HEK293 (cell line): ENCODE measurements at regions not wholly inside any gene's neighbourhood (a gene's known extent, or its start where the extent isn't known, plus 50 kb on each side); places are given as distances from the start of the nearest gene placed in this dataset.

Experiments used
- CTCF ChIA-PET: fragments of 350-600 bp; formaldehyde crosslinking; extraction: SDS; loops from one replicate; lab custom pipeline; 2021; ENCODE audit warnings: antibody characterized with exemption; lab: Yijun Ruan, JAX
- POLR2A ChIA-PET: fragments of 300-600 bp; formaldehyde crosslinking; extraction: SDS; loops from one replicate; lab custom pipeline; 2020; ENCODE audit warnings: antibody characterized with exemption, inconsistent platforms; lab: Yijun Ruan, JAX
- H3K27ac ChIP-seq: fragments of 200-500 bp; sonication (Bioruptor generic); 2 replicates; pipeline ENCODE4 v1.5.1; 2014; ENCODE audit warnings: low read depth, low read length, control low read depth, inconsistent platforms; ENCODE audit errors: extremely low read depth
- H3K36me3 ChIP-seq, 2 experiments: fragments of 200-500 bp in 1 of 2; sonication (Bioruptor generic) in 1 of 2; 1 replicate in 1 of 2; 2 replicates in 1 of 2; pipeline ENCODE4 v1.5.1; 2014 to 2017; ENCODE audit warnings: inconsistent platforms in 2 of 2, low read length in 2 of 2; ENCODE audit not compliant: control insufficient read depth in 2 of 2, insufficient read depth in 1 of 2
- H3K4me1 ChIP-seq: fragments of 200-500 bp; sonication (Bioruptor generic); 2 replicates; pipeline ENCODE4 v1.5.1; 2014; ENCODE audit warnings: mild to moderate bottlenecking, low read length, inconsistent platforms; ENCODE audit not compliant: control insufficient read depth, insufficient read depth
- H3K4me3 ChIP-seq: 2 replicates; pipeline ENCODE4 v1.5.1; 2011; ENCODE audit warnings: low read depth, mild to moderate bottlenecking, control low read depth, low read length, moderate library complexity
- H3K9me3 ChIP-seq: fragments of 200-500 bp; sonication (Bioruptor generic); 2 replicates; pipeline ENCODE4 v1.5.1; 2014; ENCODE audit warnings: low read depth, low read length, inconsistent platforms; ENCODE audit not compliant: control insufficient read depth, insufficient read depth
- EGR2 ChIP-seq: fragments of 450-650 bp; formaldehyde crosslinking; IDR thresholded peaks from 2 replicates; pipeline ENCODE4 v1.5.1; 2016; ENCODE audit warnings: low read depth, missing biosample characterization, missing genetic modification characterization
- HIC1 ChIP-seq: fragments of 450-650 bp; formaldehyde crosslinking; IDR thresholded peaks from 2 replicates; pipeline ENCODE4 v1.5.1; 2016; ENCODE audit warnings: missing biosample characterization, missing genetic modification characterization
- IKZF3 ChIP-seq: fragments of 450-650 bp; IDR thresholded peaks from 2 replicates; pipeline ENCODE4 v1.5.0; 2018; ENCODE audit warnings: missing biosample characterization, mild to moderate bottlenecking, missing genetic modification characterization, moderate library complexity
- KLF8 ChIP-seq: fragments of 450-650 bp; formaldehyde crosslinking; IDR thresholded peaks from 2 replicates; pipeline ENCODE4 v1.5.1; 2016; ENCODE audit warnings: missing biosample characterization, missing genetic modification characterization
- OSR2 ChIP-seq: fragments of 450-650 bp; formaldehyde crosslinking; IDR thresholded peaks from 2 replicates; pipeline ENCODE4 v1.5.1; 2016; ENCODE audit warnings: missing biosample characterization, missing genetic modification characterization
- ZBTB21 ChIP-seq: fragments of 450-650 bp; formaldehyde crosslinking; IDR thresholded peaks from 2 replicates; pipeline ENCODE4 v1.5.1; 2017; ENCODE audit warnings: missing biosample characterization, missing genetic modification characterization
- ZFP41 ChIP-seq: fragments of 450-650 bp; formaldehyde crosslinking; IDR thresholded peaks from 2 replicates; pipeline ENCODE4 v1.5.1; 2016; ENCODE audit warnings: missing biosample characterization, missing genetic modification characterization, borderline replicate concordance
- ZIC2 ChIP-seq: fragments of 450-650 bp; formaldehyde crosslinking; IDR thresholded peaks from 2 replicates; pipeline ENCODE4 v1.5.1; 2016; ENCODE audit warnings: missing biosample characterization, missing genetic modification characterization
- ZNF121 ChIP-seq: fragments of 450-650 bp; formaldehyde crosslinking; IDR thresholded peaks from 2 replicates; pipeline ENCODE4 v1.5.1; 2016; ENCODE audit warnings: missing biosample characterization, missing genetic modification characterization
- ZNF132 ChIP-seq: fragments of 450-650 bp; formaldehyde crosslinking; IDR thresholded peaks from 2 replicates; pipeline ENCODE4 v1.5.1; 2017; ENCODE audit warnings: missing biosample characterization, missing genetic modification characterization, borderline replicate concordance
- ZNF148 ChIP-seq: fragments of 450-650 bp; formaldehyde crosslinking; IDR thresholded peaks from 2 replicates; pipeline ENCODE4 v1.5.0; 2017; ENCODE audit warnings: missing biosample characterization, missing genetic modification characterization, borderline replicate concordance
- ZNF214 ChIP-seq: fragments of 450-650 bp; formaldehyde crosslinking; IDR thresholded peaks from 2 replicates; pipeline ENCODE4 v1.5.1; 2017; ENCODE audit warnings: missing biosample characterization, mild to moderate bottlenecking, missing genetic modification characterization, borderline replicate concordance
- ZNF26 ChIP-seq: fragments of 450-650 bp; formaldehyde crosslinking; IDR thresholded peaks from 2 replicates; pipeline ENCODE4 v1.5.1; 2016; ENCODE audit warnings: missing biosample characterization, missing genetic modification characterization
- ZNF341 ChIP-seq: fragments of 450-650 bp; formaldehyde crosslinking; IDR thresholded peaks from 2 replicates; pipeline ENCODE4; 2016; ENCODE audit warnings: low read depth, missing biosample characterization, missing genetic modification characterization
- ZNF398 ChIP-seq: fragments of 450-650 bp; formaldehyde crosslinking; IDR thresholded peaks from 2 replicates; pipeline ENCODE4 v1.5.1; 2017; ENCODE audit warnings: missing biosample characterization, missing genetic modification characterization
- ZNF48 ChIP-seq: fragments of 450-650 bp; formaldehyde crosslinking; IDR thresholded peaks from 2 replicates; pipeline ENCODE4 v1.5.1; 2016; ENCODE audit warnings: missing biosample characterization, missing genetic modification characterization
- ZNF510 ChIP-seq: fragments of 450-650 bp; formaldehyde crosslinking; IDR thresholded peaks from 2 replicates; pipeline ENCODE4 v1.5.1; 2018; ENCODE audit warnings: mild to moderate bottlenecking, missing genetic modification characterization, missing biosample characterization; ENCODE audit not compliant: insufficient replicate concordance
- ZNF560 ChIP-seq: fragments of 450-650 bp; formaldehyde crosslinking; IDR thresholded peaks from 2 replicates; pipeline ENCODE4 v1.5.1; 2017; ENCODE audit warnings: missing biosample characterization, missing genetic modification characterization, borderline replicate concordance
- ZNF664 ChIP-seq: fragments of 450-650 bp; formaldehyde crosslinking; IDR thresholded peaks from 2 replicates; pipeline ENCODE4 v1.5.1; 2016; ENCODE audit warnings: missing biosample characterization, missing genetic modification characterization
- ZSCAN4 ChIP-seq: fragments of 450-650 bp; formaldehyde crosslinking; IDR thresholded peaks from 2 replicates; pipeline ENCODE4 v1.5.1; 2017; ENCODE audit warnings: missing biosample characterization, missing genetic modification characterization
- ZSCAN5A ChIP-seq: fragments of 450-650 bp; formaldehyde crosslinking; IDR thresholded peaks from 2 replicates; pipeline ENCODE4 v1.5.1; 2016; ENCODE audit warnings: missing biosample characterization, missing genetic modification characterization

GRCh38 chr1:105585791-105586190 is 1470.7 kb upstream of the PRMT6 start:
- no peak for TF ChIP-seq ZNF214
- no peak for TF ChIP-seq ZNF510 (tag by site-specific recombination)
- TF ChIP-seq ZNF148 (tag by site-specific recombination): no peak
- no peak for TF ChIP-seq ZNF26 (tag by site-specific recombination)
- no peak for TF ChIP-seq HIC1 (tag by site-specific recombination)
- no peak for TF ChIP-seq ZNF560 (tag by site-specific recombination)
- no peak for TF ChIP-seq IKZF3 (tag by site-specific recombination)
- TF ChIP-seq ZSCAN5A: no peak
- TF ChIP-seq OSR2 (tag by site-specific recombination): no peak
- no peak for TF ChIP-seq ZNF48
- no peak for TF ChIP-seq ZFP41 (tag by site-specific recombination)
- no peak for TF ChIP-seq ZSCAN4 (tag by site-specific recombination)
- TF ChIP-seq ZBTB21 (tag by site-specific recombination): no peak
- no peak for TF ChIP-seq ZNF664
- no peak for TF ChIP-seq ZIC2 (tag by site-specific recombination)
- Histone ChIP-seq H3K4me1 (no peaks in the 10 kb centered on the region), H3K27ac (no peak overlapping the region), H3K9me3 (no peaks in the 10 kb centered on the region), H3K4me3 (no peak overlapping the region), H3K36me3 (no peaks in the 10 kb centered on the region)
- CTCF ChIA-PET: no interaction called here
- POLR2A ChIA-PET: no interaction called here

GRCh38 chr1:105591681-105592080 is 1464.8 kb upstream of the PRMT6 start:
- ChIA-PET CTCF (interaction anchor here (0.7 kb wide), 1 partner anchor 203 kb away, joined by 3 read pairs; no protein-coding TSS in a partner anchor), POLR2A (no interaction called here)
- Histone ChIP-seq H3K36me3 (no peaks in the 10 kb centered on the region), H3K4me1 (no peaks in the 10 kb centered on the region), H3K9me3 (no peaks in the 10 kb centered on the region), H3K27ac (no peak overlapping the region), H3K4me3 (no peak overlapping the region)
- TF ChIP-seq ZNF664 (no peak), ZNF398 (tag by site-specific recombination) (no peak), ZNF121 (tag by site-specific recombination) (no peak), ZSCAN4 (tag by site-specific recombination) (no peak), KLF8 (tag by site-specific recombination) (no peak), EGR2 (no peak), ZNF132 (tag by site-specific recombination) (no peak), ZNF341 (no peak)
